GM04503 (cell line): ENCODE measurements at regions not wholly inside any gene's neighbourhood (a gene's known extent, or its start where the extent isn't known, plus 50 kb on each side); places are given as distances from the start of the nearest gene placed in this dataset.
"Not testable (repeated sequence)": the region's sequence is repeated elsewhere in the genome, so short reads cannot be mapped to it uniquely, and the experiment has no call there.

Experiments
- DNase-seq: peaks from one replicate; pipeline ENCODE4 v3.0.0-alpha.2; 2012; ENCODE audit warnings: low read depth

GRCh38 chr7:21317966-21318915 is 109.6 kb upstream of the SP4 start:
- DNase-seq, result no peak

- no peak for DNase-seq
Measured at GRCh38 chr7:21318916-21319270, 109.0 kb upstream of the SP4 start.

GRCh38 chr7:21326241-21326640 is 101.6 kb upstream of the SP4 start:
- no peak for DNase-seq

GRCh38 chr7:21326921-21327320 is 101.0 kb upstream of the SP4 start:
- no peak for DNase-seq

GRCh38 chr7:21327422-21328409 is 100.2 kb upstream of the SP4 start:
- no peak for DNase-seq

- no peak for DNase-seq
Measured at GRCh38 chr7:21330462-21331178, 97.3 kb upstream of the SP4 start.

- no peak for DNase-seq
Measured at GRCh38 chr7:21334906-21335305, 93.0 kb upstream of the SP4 start.

- DNase-seq, result no peak
Measured at GRCh38 chr7:21336743-21337142, 91.1 kb upstream of the SP4 start.

- no peak for DNase-seq
Measured at GRCh38 chr7:21338728-21339164, 89.1 kb upstream of the SP4 start.

GRCh38 chr7:21344900-21345299 is 83.0 kb upstream of the SP4 start:
- not testable (repeated sequence) for DNase-seq

GRCh38 chr7:21345361-21345760 is 82.5 kb upstream of the SP4 start:
- no peak for DNase-seq

- DNase-seq, result no peak
Measured at GRCh38 chr7:21346297-21346696, 81.6 kb upstream of the SP4 start.

GRCh38 chr7:21352540-21353387 is 75.1 kb upstream of the SP4 start:
- no peak for DNase-seq

GRCh38 chr7:21353388-21353780 is 74.5 kb upstream of the SP4 start:
- DNase-seq, result no peak

- DNase-seq, result no peak
Measured at GRCh38 chr7:21354284-21354683, 73.6 kb upstream of the SP4 start.

- no peak for DNase-seq
Measured at GRCh38 chr7:21355406-21355874, 72.4 kb upstream of the SP4 start.

- DNase-seq, result no peak
Measured at GRCh38 chr7:21356616-21357015, 71.3 kb upstream of the SP4 start.

- no peak for DNase-seq
Measured at GRCh38 chr7:21357151-21358097, 70.5 kb upstream of the SP4 start.

- no peak for DNase-seq
Measured at GRCh38 chr7:21358648-21359047, 69.2 kb upstream of the SP4 start.

GRCh38 chr7:21359163-21359562 is 68.7 kb upstream of the SP4 start:
- DNase-seq, result no peak
